Mammary epithelial cell (primary cell): ENCODE measurements at regions not wholly inside any gene's neighbourhood (a gene's known extent, or its start where the extent isn't known, plus 50 kb on each side); places are given as distances from the start of the nearest gene placed in this dataset.

Source experiments
- EZH2 ChIP-seq: IDR thresholded peaks from 2 replicates; pipeline ENCODE4 v1.6.1; 2012; ENCODE audit warnings: low read length, inconsistent platforms, borderline replicate concordance
- TF ChIP-seq, protein P1 (sequence below), 2 donors: IDR thresholded peaks in 1 of 2; conservative IDR thresholded peaks in 1 of 2; 2 replicates each; pipeline ENCODE4 v1.5.1; 2011 to 2012; ENCODE audit warnings: inconsistent platforms in 2 of 2, low read length in 2 of 2, mild to moderate bottlenecking in 2 of 2, control low read depth in 1 of 2, low read depth in 1 of 2; ENCODE audit not compliant: insufficient read depth in 1 of 2; ENCODE audit errors: extremely low read depth in 1 of 2

DNA sequence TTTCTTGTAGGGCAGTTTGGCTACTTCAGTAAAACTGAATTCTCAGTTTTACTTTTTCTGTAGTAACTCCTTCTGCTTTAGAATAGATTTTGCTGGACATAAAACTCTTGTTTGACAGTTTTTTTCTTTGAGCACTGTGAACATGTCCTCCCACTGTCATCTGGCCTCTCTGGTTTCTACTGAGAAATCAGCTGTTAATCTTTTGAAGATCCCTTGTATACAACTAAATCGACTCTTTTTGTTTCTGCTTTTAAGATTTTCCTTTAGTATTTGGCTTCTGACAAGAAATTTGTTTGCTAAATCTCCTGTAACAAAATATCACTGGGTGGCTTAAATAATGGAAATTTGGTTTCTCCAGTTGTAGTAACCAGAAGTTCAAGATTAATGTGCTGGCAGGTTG is 570.9 kb upstream of the RAB6C start:
- no peak for TF ChIP-seq EZH2
- TF ChIP-seq, protein P1, sequence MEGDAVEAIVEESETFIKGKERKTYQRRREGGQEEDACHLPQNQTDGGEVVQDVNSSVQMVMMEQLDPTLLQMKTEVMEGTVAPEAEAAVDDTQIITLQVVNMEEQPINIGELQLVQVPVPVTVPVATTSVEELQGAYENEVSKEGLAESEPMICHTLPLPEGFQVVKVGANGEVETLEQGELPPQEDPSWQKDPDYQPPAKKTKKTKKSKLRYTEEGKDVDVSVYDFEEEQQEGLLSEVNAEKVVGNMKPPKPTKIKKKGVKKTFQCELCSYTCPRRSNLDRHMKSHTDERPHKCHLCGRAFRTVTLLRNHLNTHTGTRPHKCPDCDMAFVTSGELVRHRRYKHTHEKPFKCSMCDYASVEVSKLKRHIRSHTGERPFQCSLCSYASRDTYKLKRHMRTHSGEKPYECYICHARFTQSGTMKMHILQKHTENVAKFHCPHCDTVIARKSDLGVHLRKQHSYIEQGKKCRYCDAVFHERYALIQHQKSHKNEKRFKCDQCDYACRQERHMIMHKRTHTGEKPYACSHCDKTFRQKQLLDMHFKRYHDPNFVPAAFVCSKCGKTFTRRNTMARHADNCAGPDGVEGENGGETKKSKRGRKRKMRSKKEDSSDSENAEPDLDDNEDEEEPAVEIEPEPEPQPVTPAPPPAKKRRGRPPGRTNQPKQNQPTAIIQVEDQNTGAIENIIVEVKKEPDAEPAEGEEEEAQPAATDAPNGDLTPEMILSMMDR (conservative IDR thresholded peaks at IDR 0.05 in 1 of 2, IDR thresholded peaks at IDR 0.05 in 1 of 2; ENCODE audit: extremely low read depth in 1 of 2, insufficient read depth in 1 of 2, low read depth in 1 of 2, low read length in 2 of 2) = no peak
